HG02885 (cell line): ENCODE measurements at regions not wholly inside any gene's neighbourhood (a gene's known extent, or its start where the extent isn't known, plus 50 kb on each side); places are given as distances from the start of the nearest gene placed in this dataset.
"Not testable (repeated sequence)": the region's sequence is repeated elsewhere in the genome, so short reads cannot be mapped to it uniquely, and the experiment has no call there.

Source experiments
- ATAC-seq: cut with Tn5 transposase; IDR thresholded peaks from one replicate; pipeline ENCODE4 v1.9.1; 2021; ENCODE audit warnings: mild to moderate bottlenecking; ENCODE audit not compliant: unreplicated experiment, poor library complexity

GRCh38 chr6:9295644-9296043, 860.3 kb upstream of the SLC35B3 start:
- no peak for ATAC-seq

GRCh38 chr6:9292975-9293374, 857.6 kb upstream of the SLC35B3 start:
- no peak for ATAC-seq

- ATAC-seq: not testable (repeated sequence)
Measured at GRCh38 chr6:9290342-9290741, 855.0 kb upstream of the SLC35B3 start.

- no peak for ATAC-seq
Measured at GRCh38 chr6:9272671-9273070, 837.3 kb upstream of the SLC35B3 start.

- ATAC-seq: no peak
Measured at GRCh38 chr6:9266741-9267140, 831.4 kb upstream of the SLC35B3 start.

GRCh38 chr6:9257215-9257614, 821.9 kb upstream of the SLC35B3 start:
- no peak for ATAC-seq

- ATAC-seq: no peak
Measured at GRCh38 chr6:9254251-9254650, 818.9 kb upstream of the SLC35B3 start.

- ATAC-seq: no peak
Measured at GRCh38 chr6:9252799-9253198, 817.5 kb upstream of the SLC35B3 start.

GRCh38 chr6:9250852-9251251, 815.5 kb upstream of the SLC35B3 start:
- no peak for ATAC-seq

GRCh38 chr6:9248133-9248532, 812.8 kb upstream of the SLC35B3 start:
- ATAC-seq: no peak

GRCh38 chr6:9240861-9241260, 805.5 kb upstream of the SLC35B3 start:
- ATAC-seq: no peak

GRCh38 chr6:9236443-9236842, 801.1 kb upstream of the SLC35B3 start:
- ATAC-seq: no peak

- ATAC-seq: no peak
Measured at GRCh38 chr6:9233686-9234085, 798.3 kb upstream of the SLC35B3 start.

- ATAC-seq: no peak
Measured at GRCh38 chr6:9233226-9233625, 797.9 kb upstream of the SLC35B3 start.

- ATAC-seq: no peak
Measured at GRCh38 chr6:9225441-9225871, 790.1 kb upstream of the SLC35B3 start.

GRCh38 chr6:9224539-9224938, 789.2 kb upstream of the SLC35B3 start:
- no peak for ATAC-seq

GRCh38 chr6:9213717-9214116, 778.4 kb upstream of the SLC35B3 start:
- not testable (repeated sequence) for ATAC-seq

GRCh38 chr6:9208966-9209365, 773.6 kb upstream of the SLC35B3 start:
- ATAC-seq: no peak

GRCh38 chr6:9205645-9206044, 770.3 kb upstream of the SLC35B3 start:
- ATAC-seq: no peak

GRCh38 chr6:9204171-9204570, 768.8 kb upstream of the SLC35B3 start:
- ATAC-seq: no peak

- no peak for ATAC-seq
Measured at GRCh38 chr6:9200712-9201111, 765.4 kb upstream of the SLC35B3 start.

- no peak for ATAC-seq
Measured at GRCh38 chr6:9197726-9198125, 762.4 kb upstream of the SLC35B3 start.

- ATAC-seq: no peak
Measured at GRCh38 chr6:9195322-9195721, 760.0 kb upstream of the SLC35B3 start.
